ENCODE measurements at regions not wholly inside any gene's neighbourhood (a gene's known extent, or its start where the extent isn't known, plus 50 kb on each side); places are given as distances from the start of the nearest gene placed in this dataset.

DNA sequence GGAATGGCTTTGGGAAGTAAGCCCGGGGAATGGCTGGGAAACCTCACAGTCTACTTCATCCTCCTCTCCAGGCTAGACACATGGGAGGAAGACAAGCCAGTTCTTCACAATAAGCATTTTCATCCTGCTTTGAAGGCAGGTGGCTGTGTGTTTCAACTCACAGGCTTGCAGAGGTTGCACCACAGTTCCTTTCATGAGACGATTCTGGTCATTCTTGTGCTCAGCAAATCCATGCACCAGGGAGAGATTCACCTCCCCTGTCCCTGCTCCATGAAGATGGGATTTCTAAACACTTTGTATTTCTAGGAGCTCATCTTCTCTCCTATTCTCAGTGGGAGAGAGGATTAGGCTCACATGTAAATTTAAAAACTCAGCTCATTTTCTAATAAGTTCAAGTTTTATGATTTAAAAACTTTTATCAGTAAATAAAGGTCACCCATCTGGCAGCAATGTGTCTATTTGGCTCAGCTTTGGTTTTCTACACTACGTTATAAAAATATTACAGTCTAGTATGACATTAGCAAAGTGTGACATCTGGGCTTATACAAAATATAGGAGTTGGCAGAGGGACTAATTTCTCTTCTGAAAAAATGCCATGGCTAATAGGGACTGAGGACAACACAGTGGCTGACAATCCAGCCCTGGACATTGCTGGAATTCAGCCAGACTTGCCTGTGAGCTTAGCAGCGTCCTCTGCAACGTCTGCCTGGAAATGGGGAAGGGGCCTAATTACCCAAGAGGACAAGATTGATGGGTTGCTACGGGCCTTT lies 283.2 kb upstream of the SLC10A2 start:
- TF ChIP-seq POLR2A (IDR thresholded peaks at IDR 0.05), result no peak
- TF ChIP-seq, protein P1, sequence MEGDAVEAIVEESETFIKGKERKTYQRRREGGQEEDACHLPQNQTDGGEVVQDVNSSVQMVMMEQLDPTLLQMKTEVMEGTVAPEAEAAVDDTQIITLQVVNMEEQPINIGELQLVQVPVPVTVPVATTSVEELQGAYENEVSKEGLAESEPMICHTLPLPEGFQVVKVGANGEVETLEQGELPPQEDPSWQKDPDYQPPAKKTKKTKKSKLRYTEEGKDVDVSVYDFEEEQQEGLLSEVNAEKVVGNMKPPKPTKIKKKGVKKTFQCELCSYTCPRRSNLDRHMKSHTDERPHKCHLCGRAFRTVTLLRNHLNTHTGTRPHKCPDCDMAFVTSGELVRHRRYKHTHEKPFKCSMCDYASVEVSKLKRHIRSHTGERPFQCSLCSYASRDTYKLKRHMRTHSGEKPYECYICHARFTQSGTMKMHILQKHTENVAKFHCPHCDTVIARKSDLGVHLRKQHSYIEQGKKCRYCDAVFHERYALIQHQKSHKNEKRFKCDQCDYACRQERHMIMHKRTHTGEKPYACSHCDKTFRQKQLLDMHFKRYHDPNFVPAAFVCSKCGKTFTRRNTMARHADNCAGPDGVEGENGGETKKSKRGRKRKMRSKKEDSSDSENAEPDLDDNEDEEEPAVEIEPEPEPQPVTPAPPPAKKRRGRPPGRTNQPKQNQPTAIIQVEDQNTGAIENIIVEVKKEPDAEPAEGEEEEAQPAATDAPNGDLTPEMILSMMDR (IDR thresholded peaks at IDR 0.05), result no peak

Data from breast epithelium (tissue), 3 donors.